Hepatocyte (in vitro differentiated cells): ENCODE measurements at regions not wholly inside any gene's neighbourhood (a gene's known extent, or its start where the extent isn't known, plus 50 kb on each side); places are given as distances from the start of the nearest gene placed in this dataset.

Experiments used
- CTCF ChIP-seq: fragments of 200-600 bp; sonication (generic); IDR thresholded peaks from 2 replicates; pipeline ENCODE4 v1.5.1; 2016; ENCODE audit warnings: antibody characterized with exemption, mild to moderate bottlenecking; ENCODE audit not compliant: poor library complexity
- EZH2 ChIP-seq: fragments of 200-600 bp; sonication (generic); IDR thresholded peaks from 2 replicates; pipeline ENCODE4 v1.6.1; 2016; ENCODE audit warnings: antibody characterized with exemption, mild to moderate bottlenecking, borderline replicate concordance
- EZH2phosphoT487 ChIP-seq: fragments of 200-600 bp; sonication (generic); IDR thresholded peaks from one replicate; pipeline ENCODE4 v1.6.1; 2018; ENCODE audit warnings: antibody characterized with exemption, mild to moderate bottlenecking, low read depth, moderate library complexity; ENCODE audit not compliant: unreplicated experiment, severe bottlenecking

GRCh38 chr6:112441607-112442006 is 94.5 kb downstream of the RFPL4B start:
- no peak for TF ChIP-seq EZH2
- TF ChIP-seq CTCF: no peak
- TF ChIP-seq EZH2phosphoT487: no peak
